Astrocyte (in vitro differentiated cells and primary cell): ENCODE measurements at regions not wholly inside any gene's neighbourhood (a gene's known extent, or its start where the extent isn't known, plus 50 kb on each side); places are given as distances from the start of the nearest gene placed in this dataset.

Source experiments
- DNase-seq: peaks from one replicate; pipeline ENCODE4 v3.0.0-alpha.2; 2010; ENCODE audit warnings: low read depth
- FAIRE-seq: peaks from 2 replicates; lab custom pipeline; 2011; peaks lifted over from hg19 to GRCh38; lab: Jason Lieb, UNC
- H2AFZ ChIP-seq: 2 replicates; pipeline ENCODE4 v1.6.0; 2012; ENCODE audit warnings: low read depth, low read length, inconsistent platforms
- H3K27ac ChIP-seq: 2 replicates; pipeline ENCODE4 v1.5.1; 2011; ENCODE audit warnings: low read depth, low read length, inconsistent platforms
- H3K27me3 ChIP-seq: 2 replicates; pipeline ENCODE4 v1.6.0; 2011; ENCODE audit warnings: low read length, inconsistent platforms; ENCODE audit not compliant: insufficient read depth
- H3K36me3 ChIP-seq: 2 replicates; pipeline ENCODE4 v1.5.1; 2011; ENCODE audit warnings: low read length, inconsistent platforms; ENCODE audit not compliant: insufficient read depth
- H3K4me1 ChIP-seq: 2 replicates; pipeline ENCODE4 v1.5.1; 2011; ENCODE audit warnings: low read length, inconsistent platforms; ENCODE audit not compliant: insufficient read depth
- H3K4me2 ChIP-seq: 2 replicates; pipeline ENCODE4 v1.6.0; 2012; ENCODE audit warnings: low read length, inconsistent platforms
- H3K4me3 ChIP-seq: 2 replicates; pipeline ENCODE4 v1.5.1; 2011; ENCODE audit warnings: low read depth, mild to moderate bottlenecking, low read length, inconsistent platforms; ENCODE audit not compliant: insufficient read depth
- H3K79me2 ChIP-seq: 2 replicates; pipeline ENCODE4 v1.6.0; 2012; ENCODE audit warnings: mild to moderate bottlenecking, low read length, inconsistent platforms; ENCODE audit not compliant: insufficient read depth
- H3K9ac ChIP-seq: 2 replicates; pipeline ENCODE4 v1.6.0; 2012; ENCODE audit warnings: mild to moderate bottlenecking, low read length, inconsistent platforms
- H3K9me3 ChIP-seq: 2 replicates; pipeline ENCODE4 v1.5.1; 2012; ENCODE audit warnings: low read depth, mild to moderate bottlenecking, low read length, inconsistent platforms; ENCODE audit not compliant: insufficient read depth
- H4K20me1 ChIP-seq: 2 replicates; pipeline ENCODE4 v1.6.0; 2012; ENCODE audit warnings: low read length, inconsistent platforms; ENCODE audit not compliant: insufficient read depth
- H3K27ac Mint-ChIP-seq: one replicate; pipeline ENCODE4 v1.8.0; 2021; ENCODE audit warnings: mild to moderate bottlenecking, mixed read lengths; ENCODE audit not compliant: unreplicated experiment
- H3K27me3 Mint-ChIP-seq: one replicate; pipeline ENCODE4 v1.8.0; 2021; ENCODE audit warnings: low read depth, mixed read lengths; ENCODE audit not compliant: unreplicated experiment
- H3K36me3 Mint-ChIP-seq: one replicate; pipeline ENCODE4 v1.8.0; 2021; ENCODE audit warnings: low read depth, mixed read lengths; ENCODE audit not compliant: unreplicated experiment
- H3K4me1 Mint-ChIP-seq: one replicate; pipeline ENCODE4 v1.8.0; 2021; ENCODE audit warnings: low read depth, mixed read lengths; ENCODE audit not compliant: unreplicated experiment
- H3K4me3 Mint-ChIP-seq: one replicate; pipeline ENCODE4 v1.8.0; 2021; ENCODE audit warnings: mild to moderate bottlenecking, moderate library complexity, mixed read lengths; ENCODE audit not compliant: unreplicated experiment
- H3K9me3 Mint-ChIP-seq: one replicate; pipeline ENCODE4 v1.8.0; 2021; ENCODE audit warnings: mild to moderate bottlenecking, mixed read lengths; ENCODE audit not compliant: unreplicated experiment
- EZH2 ChIP-seq: IDR thresholded peaks from 2 replicates; pipeline ENCODE4 v1.6.1; 2012; ENCODE audit warnings: mild to moderate bottlenecking, low read length, inconsistent platforms; ENCODE audit not compliant: insufficient read depth
- TF ChIP-seq, protein P1 (sequence below): IDR thresholded peaks from 2 replicates; pipeline ENCODE4 v1.5.1; 2011; ENCODE audit warnings: low read depth, mild to moderate bottlenecking, inconsistent platforms, low read length, moderate library complexity; ENCODE audit not compliant: insufficient read depth

DNA sequence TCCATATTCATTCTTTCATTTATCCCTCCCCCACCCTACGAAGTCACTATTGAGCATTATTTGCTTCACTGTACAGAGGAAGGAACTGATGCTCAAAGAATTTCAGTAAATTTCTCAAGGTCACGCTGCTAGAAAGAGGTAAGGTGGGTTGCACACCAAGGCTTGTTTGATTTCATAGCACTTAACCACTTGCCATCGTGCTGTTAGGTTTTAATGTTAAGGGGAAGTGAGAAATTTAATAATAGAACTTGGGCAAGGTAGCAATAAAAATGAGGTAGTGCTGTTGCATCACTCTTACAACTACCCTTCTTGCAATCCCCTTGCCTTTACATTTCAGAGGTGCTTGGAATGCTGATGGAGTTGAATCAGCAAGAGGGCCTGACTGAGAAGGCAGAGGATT, 343.1 kb downstream of the MID1IP1 start:
- Mint-ChIP-seq H3K36me3 (no peaks in the 10 kb centered on the region), H3K9me3 (peaks cover 2% of the 10 kb centered on the region), H3K27me3 (peaks cover 28% of the 10 kb centered on the region), H3K4me3 (no peak overlapping the region), H3K4me1 (peaks cover 2% of the 10 kb centered on the region), H3K27ac (no peak overlapping the region)
- H3K4me3 ChIP-seq, result no peak overlapping the region
- H3K9ac ChIP-seq, result no peak overlapping the region
- H3K36me3 ChIP-seq, result no peaks in the 10 kb centered on the region
- H3K79me2 ChIP-seq, result no peaks in the 10 kb centered on the region
- no peaks in the 10 kb centered on the region for H3K27me3 ChIP-seq
- no peak for FAIRE-seq
- DNase-seq, result no peak
- H3K4me1 ChIP-seq, result no peaks in the 10 kb centered on the region
- TF ChIP-seq, protein P1, sequence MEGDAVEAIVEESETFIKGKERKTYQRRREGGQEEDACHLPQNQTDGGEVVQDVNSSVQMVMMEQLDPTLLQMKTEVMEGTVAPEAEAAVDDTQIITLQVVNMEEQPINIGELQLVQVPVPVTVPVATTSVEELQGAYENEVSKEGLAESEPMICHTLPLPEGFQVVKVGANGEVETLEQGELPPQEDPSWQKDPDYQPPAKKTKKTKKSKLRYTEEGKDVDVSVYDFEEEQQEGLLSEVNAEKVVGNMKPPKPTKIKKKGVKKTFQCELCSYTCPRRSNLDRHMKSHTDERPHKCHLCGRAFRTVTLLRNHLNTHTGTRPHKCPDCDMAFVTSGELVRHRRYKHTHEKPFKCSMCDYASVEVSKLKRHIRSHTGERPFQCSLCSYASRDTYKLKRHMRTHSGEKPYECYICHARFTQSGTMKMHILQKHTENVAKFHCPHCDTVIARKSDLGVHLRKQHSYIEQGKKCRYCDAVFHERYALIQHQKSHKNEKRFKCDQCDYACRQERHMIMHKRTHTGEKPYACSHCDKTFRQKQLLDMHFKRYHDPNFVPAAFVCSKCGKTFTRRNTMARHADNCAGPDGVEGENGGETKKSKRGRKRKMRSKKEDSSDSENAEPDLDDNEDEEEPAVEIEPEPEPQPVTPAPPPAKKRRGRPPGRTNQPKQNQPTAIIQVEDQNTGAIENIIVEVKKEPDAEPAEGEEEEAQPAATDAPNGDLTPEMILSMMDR, result no peak
- no peak for TF ChIP-seq EZH2
- no peak overlapping the region for H2AFZ ChIP-seq
- H3K9me3 ChIP-seq, result no peaks in the 10 kb centered on the region
- H3K27ac ChIP-seq, result no peak overlapping the region
- H3K4me2 ChIP-seq, result no peak overlapping the region
- H4K20me1 ChIP-seq, result no peaks in the 10 kb centered on the region

DNA sequence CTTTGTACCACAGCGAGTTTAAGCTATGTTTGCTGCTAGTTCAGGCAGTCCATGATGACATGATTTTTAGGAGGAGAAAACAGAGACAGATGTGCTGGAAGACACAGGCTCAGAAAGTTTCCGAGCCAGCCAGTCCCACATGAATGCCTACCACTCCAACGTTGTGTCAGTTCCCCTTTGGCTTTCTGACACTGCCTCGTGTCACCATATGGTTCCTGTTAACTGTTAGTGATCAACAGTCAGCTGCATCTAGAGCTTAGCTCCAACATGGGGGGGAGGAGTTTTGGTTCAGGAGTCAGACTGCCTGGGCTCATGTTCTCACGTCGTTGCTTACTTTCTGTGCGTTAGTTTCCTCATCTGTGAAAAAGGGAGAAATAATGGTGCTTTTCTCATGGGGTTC, 343.7 kb downstream of the MID1IP1 start:
- peak; percentile 5 for FAIRE-seq
- H3K4me3 Mint-ChIP-seq, result no peak overlapping the region

DNA sequence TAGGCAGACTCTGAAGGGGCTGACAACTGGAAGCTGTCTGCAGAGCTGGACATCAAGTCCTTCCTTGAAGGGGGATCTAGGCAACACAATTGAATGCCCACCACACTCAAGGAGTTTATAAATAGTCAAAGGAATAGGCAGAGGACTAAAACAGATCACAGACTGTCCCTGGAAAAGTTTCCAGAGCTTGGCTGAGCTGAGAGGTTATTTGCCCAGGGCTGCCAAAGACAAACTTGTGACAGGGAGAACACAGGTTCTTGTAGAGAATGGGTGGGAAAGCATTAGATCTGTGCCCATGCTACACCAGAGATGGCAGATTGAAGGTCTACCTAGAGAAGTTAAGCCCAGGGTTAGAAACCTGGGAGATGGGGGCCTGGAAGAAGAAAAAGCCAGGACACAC, 344.6 kb downstream of the MID1IP1 start:
- Histone ChIP-seq H3K27me3 (peaks cover 3% of the 10 kb centered on the region), H3K79me2 (no peaks in the 10 kb centered on the region), H3K4me2 (no peak overlapping the region), H3K27ac (no peak overlapping the region), H3K4me3 (no peak overlapping the region), H4K20me1 (no peaks in the 10 kb centered on the region), H3K9ac (no peak overlapping the region), H3K9me3 (no peaks in the 10 kb centered on the region), H2AFZ (no peak overlapping the region), H3K4me1 (no peaks in the 10 kb centered on the region), H3K36me3 (no peaks in the 10 kb centered on the region)
- H3K27me3 Mint-ChIP-seq, result peaks cover 28% of the 10 kb centered on the region
- H3K36me3 Mint-ChIP-seq, result no peaks in the 10 kb centered on the region
- no peak for TF ChIP-seq EZH2
- TF ChIP-seq, protein P1, result no peak
- H3K27ac Mint-ChIP-seq, result no peak overlapping the region
- peaks cover 2% of the 10 kb centered on the region for H3K4me1 Mint-ChIP-seq
- H3K4me3 Mint-ChIP-seq, result no peak overlapping the region
- DNase-seq (no peak), FAIRE-seq (no peak)
- peaks cover 2% of the 10 kb centered on the region for H3K9me3 Mint-ChIP-seq

More for the DNA sequence above, 343.7 kb downstream of the MID1IP1 start:
- TF ChIP-seq, protein P1, result no peak
- TF ChIP-seq EZH2, result no peak
- H3K4me2 ChIP-seq, result no peak overlapping the region
- no peaks in the 10 kb centered on the region for H3K27me3 ChIP-seq
- no peak overlapping the region for H3K27ac Mint-ChIP-seq
- H2AFZ ChIP-seq, result no peak overlapping the region
- no peaks in the 10 kb centered on the region for H3K9me3 ChIP-seq
- H3K9me3 Mint-ChIP-seq, result peaks cover 2% of the 10 kb centered on the region
- H3K36me3 Mint-ChIP-seq, result no peaks in the 10 kb centered on the region
- H4K20me1 ChIP-seq, result no peaks in the 10 kb centered on the region
- H3K27ac ChIP-seq, result no peak overlapping the region
- H3K27me3 Mint-ChIP-seq, result peaks cover 28% of the 10 kb centered on the region
- H3K4me3 ChIP-seq, result no peak overlapping the region
- no peaks in the 10 kb centered on the region for H3K4me1 ChIP-seq
- H3K36me3 ChIP-seq, result no peaks in the 10 kb centered on the region
- H3K79me2 ChIP-seq, result no peaks in the 10 kb centered on the region
- H3K4me1 Mint-ChIP-seq, result peaks cover 2% of the 10 kb centered on the region
- H3K9ac ChIP-seq, result no peak overlapping the region
- DNase-seq, result no peak
